Pancreas (tissue), 10 donors: ENCODE measurements at regions not wholly inside any gene's neighbourhood (a gene's known extent, or its start where the extent isn't known, plus 50 kb on each side); places are given as distances from the start of the nearest gene placed in this dataset.

Experiments
- ATAC-seq, 4 donors: fragments of 200-7000 bp; cut with Tn5 transposase; one replicate each; pipeline versions ENCODE4 v1.8.0 to v1.9.1; 2020; ENCODE audit warnings: mild to moderate bottlenecking in 4 of 4, moderate library complexity in 4 of 4
- DNase-seq, 6 donors: peaks; one replicate each; pipeline ENCODE4 v3.0.0-alpha.2; 2020
- FAIRE-seq: peaks from 2 replicates; lab custom pipeline; 2012; peaks lifted over from hg19 to GRCh38; lab: Jason Lieb, UNC
- H3K27ac ChIP-seq, 4 donors: fragments of 200-600 bp; sonication (generic); 1 replicate in 3 of 4; 2 replicates in 1 of 4; pipeline versions ENCODE4 v1.5.0 to v1.8.0; 2020
- H3K27me3 ChIP-seq, 4 donors: fragments of 200-600 bp; one replicate each; pipeline ENCODE4 v1.8.0; 2021
- H3K36me3 ChIP-seq, 3 donors: fragments of 200-600 bp; sonication (generic) in 1 of 3; one replicate each; pipeline versions ENCODE4 v1.5.0 to v1.8.0; 2020 to 2021
- H3K4me1 ChIP-seq, 3 donors: fragments of 200-600 bp; one replicate each; pipeline ENCODE4 v1.8.0; 2021
- H3K4me3 ChIP-seq, 4 donors: fragments of 200-600 bp; sonication (generic) in 2 of 4; one replicate each; pipeline versions ENCODE4 v1.5.0 to v1.8.0; 2020 to 2021
- H3K9me3 ChIP-seq, 4 donors: fragments of 200-600 bp; one replicate each; pipeline ENCODE4 v1.8.0; 2021
- CTCF ChIP-seq, 4 donors: fragments of 200-600 bp; sonication (generic) in 3 of 4; IDR thresholded peaks; one replicate each; pipeline versions ENCODE4 v1.5.0 to v1.8.0; 2021; ENCODE audit warnings: antibody characterized with exemption in 4 of 4
- WGBS, 2 donors: extraction: QIAGEN DNeasy Blood & Tissue Kit; methylation state at CpG; one replicate each; pipeline ENCODE4 v1.1.7; 2013; 5-methylcytosine and 5-hydroxymethylcytosine counted together
- intact Hi-C, 3 donors: fragments of 100-400 bp; cut with DNase I; formaldehyde crosslinking; loops; one replicate each; pipeline versions ENCODE4 v1.11.1 to v1.14.2; 2022
- donor health status: healthy with polysubstance abuse.
- donor health status: DM: no; HTN: no; CAD: no; lungs with moderate emphysema.
- donor health status: DM: no; HTN: no; CAD: no.
- donor health status: control.
- donor health status: control.
- donor health status: Bipolar disorder and iron deficiency.
- donor health status: DM: yes; HTN: yes; CAD: no.
- donor health status: DM: no; HTN: no; CAD: no.
- donor health status: DM: no; HTN: no; CAD: no.
- donor health status: DM: yes; HTN: yes; CAD: no.

DNA sequence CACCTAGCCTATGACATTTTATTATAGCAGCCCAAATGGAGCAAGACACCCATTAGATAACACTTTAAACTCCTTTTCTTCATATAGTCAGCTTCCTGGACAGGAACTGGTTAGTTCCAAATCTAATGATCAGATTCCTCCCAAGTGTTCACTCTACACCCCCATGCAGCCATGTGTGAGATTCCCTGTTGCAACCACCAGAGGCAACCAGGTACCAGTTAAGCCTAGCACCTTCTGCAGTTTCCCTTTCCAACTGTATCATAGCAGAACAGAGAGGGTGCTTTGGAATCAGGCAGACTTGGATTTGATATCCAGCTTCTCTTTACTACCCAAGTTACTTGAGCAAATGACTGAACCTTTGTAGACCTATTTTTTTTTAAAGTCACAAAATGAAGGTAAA is 296.6 kb upstream of the PCSK5 start:
- no peaks in the 10 kb centered on the region for H3K27me3 ChIP-seq
- no peak for FAIRE-seq
- H3K36me3 ChIP-seq: no peaks in the 10 kb centered on the region
- ATAC-seq: no peak
- no peaks in the 10 kb centered on the region for H3K4me1 ChIP-seq
- no peak overlapping the region for H3K4me3 ChIP-seq
- no peak for TF ChIP-seq CTCF (IDR thresholded peaks at IDR 0.05)
- H3K27ac ChIP-seq: no peak overlapping the region
- DNase-seq: no peak
- no peaks in the 10 kb centered on the region for H3K9me3 ChIP-seq
- intact Hi-C loops: no loop called here

- 32 to 72% methylated on average over 1 of the region's 1 CpG for WGBS, 2 donors
- FAIRE-seq (no peak), DNase-seq (no peak), ATAC-seq (no peak)
- no peaks in the 10 kb centered on the region for H3K36me3 ChIP-seq
- no peaks in the 10 kb centered on the region for H3K4me1 ChIP-seq
- H3K27ac ChIP-seq: no peak overlapping the region
- H3K4me3 ChIP-seq: no peak overlapping the region
- H3K27me3 ChIP-seq: no peaks in the 10 kb centered on the region
- no peak for TF ChIP-seq CTCF (IDR thresholded peaks at IDR 0.05)
- no peaks in the 10 kb centered on the region for H3K9me3 ChIP-seq
- intact Hi-C loops: no loop called here
Measured at GRCh38 chr9:75599126-75599525, 291.3 kb upstream of the PCSK5 start.

DNA sequence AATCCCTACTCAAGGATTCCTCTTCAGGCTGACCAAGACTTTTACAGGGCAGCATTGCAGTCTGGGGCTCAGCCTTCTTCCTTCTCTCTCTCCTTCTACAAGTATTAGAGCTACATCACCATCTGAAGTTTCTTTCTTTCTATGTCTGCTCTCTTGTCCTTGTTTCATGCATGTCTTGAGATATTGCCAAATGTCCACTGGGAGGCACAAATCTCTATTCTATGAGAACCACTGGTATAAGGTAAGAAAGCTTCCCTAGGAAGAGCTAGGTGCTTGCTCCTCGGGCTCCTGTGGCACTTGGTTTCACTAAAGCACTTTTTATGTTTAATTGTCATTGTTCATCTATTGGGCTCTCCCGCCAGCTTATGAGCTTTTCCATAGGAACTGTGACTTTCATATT is 289.2 kb upstream of the PCSK5 start:
- TF ChIP-seq CTCF (IDR thresholded peaks at IDR 0.05): no peak
- WGBS, 2 donors: 61 to 65% methylated on average over 2 of the region's 2 CpGs
- H3K9me3 ChIP-seq: no peaks in the 10 kb centered on the region
- H3K27ac ChIP-seq: no peak overlapping the region
- FAIRE-seq: no peak
- ATAC-seq: no peak
- no peaks in the 10 kb centered on the region for H3K27me3 ChIP-seq
- DNase-seq: no peak
- intact Hi-C loops: no loop called here
- no peak overlapping the region for H3K4me3 ChIP-seq
- no peaks in the 10 kb centered on the region for H3K36me3 ChIP-seq
- no peaks in the 10 kb centered on the region for H3K4me1 ChIP-seq

DNA sequence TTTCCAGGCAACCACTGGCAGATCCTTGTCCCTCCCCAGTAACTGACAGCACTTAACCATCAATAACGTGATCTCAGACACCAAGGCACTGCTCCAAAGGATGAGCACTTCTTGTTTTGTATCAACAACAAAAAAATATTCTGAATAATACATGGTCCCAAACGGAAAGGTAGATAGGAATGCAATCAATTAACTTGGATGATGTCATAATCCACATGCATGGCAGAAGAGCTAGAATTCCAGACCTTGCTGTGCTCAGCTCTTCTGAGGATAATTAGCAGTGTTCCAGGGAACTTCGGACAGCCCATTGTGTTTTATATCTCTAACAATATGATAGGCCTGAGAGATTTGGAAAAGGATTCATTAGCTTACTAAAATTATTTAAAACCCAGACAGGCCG is 288.4 kb upstream of the PCSK5 start:
- no peaks in the 10 kb centered on the region for H3K36me3 ChIP-seq
- intact Hi-C loops: no loop called here
- FAIRE-seq (no peak), DNase-seq (no peak), ATAC-seq (no peak)
- no peaks in the 10 kb centered on the region for H3K4me1 ChIP-seq
- H3K4me3 ChIP-seq: no peak overlapping the region
- H3K27me3 ChIP-seq: no peaks in the 10 kb centered on the region
- TF ChIP-seq CTCF (IDR thresholded peaks at IDR 0.05): no peak
- WGBS, 2 donors: 45 to 61% methylated on average over 4 of the region's 4 CpGs
- H3K27ac ChIP-seq: no peak overlapping the region
- H3K9me3 ChIP-seq: no peaks in the 10 kb centered on the region

GRCh38 chr9:75604661-75605060 is 285.8 kb upstream of the PCSK5 start:
- 57 to 65% methylated on average over 2 of the region's 2 CpGs for WGBS, 2 donors
- H3K27ac ChIP-seq: no peak overlapping the region
- FAIRE-seq (no peak), DNase-seq (no peak), ATAC-seq (peak in 1 of 4 donors; percentile 33)
- H3K36me3 ChIP-seq: no peaks in the 10 kb centered on the region
- H3K27me3 ChIP-seq: no peaks in the 10 kb centered on the region
- intact Hi-C loops: no loop called here
- H3K9me3 ChIP-seq: no peaks in the 10 kb centered on the region
- H3K4me1 ChIP-seq: no peaks in the 10 kb centered on the region
- TF ChIP-seq CTCF (IDR thresholded peaks at IDR 0.05): no peak
- no peak overlapping the region for H3K4me3 ChIP-seq
